Amygdala (tissue), 56 donors: ENCODE measurements at regions not wholly inside any gene's neighbourhood (a gene's known extent, or its start where the extent isn't known, plus 50 kb on each side); places are given as distances from the start of the nearest gene placed in this dataset.

Experiments
- DNase-seq, 56 donors: peaks; one replicate each; lab custom pipeline; 2025; lab: John Stamatoyannopoulos, UW

GRCh38 chr9:16221822-16222547, 648.5 kb downstream of the BNC2 start:
- no peak for DNase-seq

GRCh38 chr9:16223074-16223871, 647.2 kb downstream of the BNC2 start:
- no peak for DNase-seq

- no peak for DNase-seq
Measured at GRCh38 chr9:16230731-16231130, 639.7 kb downstream of the BNC2 start.

GRCh38 chr9:16236311-16236710, 634.2 kb downstream of the BNC2 start:
- no peak for DNase-seq

GRCh38 chr9:16236882-16237281, 633.6 kb downstream of the BNC2 start:
- no peak for DNase-seq

GRCh38 chr9:16238623-16239138, 631.8 kb downstream of the BNC2 start:
- DNase-seq = no peak

GRCh38 chr9:16241231-16241630, 629.2 kb downstream of the BNC2 start:
- DNase-seq = no peak

GRCh38 chr9:16243798-16244197, 626.7 kb downstream of the BNC2 start:
- no peak for DNase-seq

- DNase-seq = no peak
Measured at GRCh38 chr9:16245756-16246440, 624.6 kb downstream of the BNC2 start.

GRCh38 chr9:16246785-16247184, 623.7 kb downstream of the BNC2 start:
- no peak for DNase-seq

GRCh38 chr9:16247188-16247875, 623.1 kb downstream of the BNC2 start:
- no peak for DNase-seq

- no peak for DNase-seq
Measured at GRCh38 chr9:16248822-16249221, 621.6 kb downstream of the BNC2 start.

- DNase-seq = no peak
Measured at GRCh38 chr9:16252616-16253015, 617.9 kb downstream of the BNC2 start.

GRCh38 chr9:16254674-16255073, 615.8 kb downstream of the BNC2 start:
- no peak for DNase-seq

- DNase-seq = no peak
Measured at GRCh38 chr9:16255217-16255616, 615.3 kb downstream of the BNC2 start.

GRCh38 chr9:16257604-16258003, 612.9 kb downstream of the BNC2 start:
- DNase-seq = no peak

GRCh38 chr9:16258191-16258590, 612.3 kb downstream of the BNC2 start:
- no peak for DNase-seq

GRCh38 chr9:16258708-16259107, 611.8 kb downstream of the BNC2 start:
- no peak for DNase-seq

GRCh38 chr9:16262477-16263261, 607.8 kb downstream of the BNC2 start:
- no peak for DNase-seq

GRCh38 chr9:16265688-16266087, 604.8 kb downstream of the BNC2 start:
- no peak for DNase-seq
